Activated CD4-positive, alpha-beta T cell treated with anti-CD3 and anti-CD28 coated beads for 48 hours (primary cell): ENCODE measurements at regions not wholly inside any gene's neighbourhood (a gene's known extent, or its start where the extent isn't known, plus 50 kb on each side); places are given as distances from the start of the nearest gene placed in this dataset.
A peak's percentile ranks its signal among the peaks of the same experiment; 100 is the strongest.

Source experiments
- DNase-seq: peaks from one replicate; pipeline ENCODE4 v3.0.0-alpha.2; 2020

DNA sequence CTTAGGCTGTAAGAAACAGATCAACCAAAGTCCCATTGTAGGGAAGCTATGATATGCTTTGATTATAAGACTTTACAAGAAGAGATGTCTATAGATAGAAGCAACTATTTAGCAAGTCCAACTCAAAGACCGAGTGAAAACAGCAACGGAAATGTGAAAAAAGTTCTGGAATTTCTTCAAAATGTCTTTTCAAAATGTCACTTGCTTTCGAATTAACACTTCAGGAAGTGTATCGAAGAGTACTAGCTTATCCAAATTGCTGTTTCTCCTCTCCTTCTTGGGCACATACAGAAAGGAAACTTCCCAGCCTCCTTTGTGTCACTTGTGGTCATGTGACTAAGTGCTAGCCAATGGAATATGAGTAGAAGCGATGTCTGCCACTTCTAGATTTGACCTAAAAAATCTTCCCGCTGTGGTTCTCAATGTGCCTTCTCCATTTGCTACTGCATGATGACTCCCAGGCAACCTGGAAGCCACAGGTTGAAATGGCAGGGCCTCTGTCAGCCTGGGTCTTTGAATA is 89.9 kb downstream of the TSEN15 start:
- no peak for DNase-seq

DNA sequence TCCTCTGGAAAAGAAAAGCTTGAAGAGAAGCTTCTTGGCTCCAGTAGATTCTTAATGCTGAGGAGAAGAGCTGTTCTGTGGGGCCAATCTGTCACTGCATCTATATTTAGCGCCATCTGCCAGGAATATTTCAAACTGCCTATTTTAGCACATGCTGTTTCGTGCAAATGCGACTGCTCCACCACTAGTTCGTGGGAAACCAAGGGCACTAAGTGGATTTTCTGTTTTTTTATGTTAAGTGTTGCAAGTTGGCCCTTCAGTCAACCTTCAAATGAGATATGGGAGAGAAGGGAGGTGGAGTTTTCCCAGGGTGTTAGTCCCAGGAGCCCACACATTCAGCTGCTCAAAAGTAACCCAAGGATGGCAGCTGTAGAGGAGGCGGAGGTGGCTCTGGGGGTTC is 91.9 kb downstream of the TSEN15 start:
- no peak for DNase-seq

DNA sequence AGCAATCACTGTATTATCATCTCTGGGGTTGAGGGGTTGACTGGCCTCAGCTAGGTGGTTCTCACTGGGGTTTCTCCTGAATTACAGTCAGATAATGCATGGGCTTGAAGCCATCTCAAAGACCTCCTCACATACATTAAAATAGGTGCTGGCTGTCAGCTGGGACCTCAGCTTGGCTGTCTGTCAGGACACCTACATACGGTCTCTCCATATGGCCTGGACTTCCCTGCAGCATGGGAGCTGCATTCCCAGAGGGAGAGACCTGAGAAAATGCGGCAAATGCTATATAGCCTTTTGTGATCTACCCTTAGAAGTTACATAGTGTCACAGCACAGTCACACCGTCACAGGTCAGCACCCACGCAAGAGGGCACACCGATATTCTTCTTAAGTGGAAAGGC is 93.6 kb downstream of the TSEN15 start:
- no peak for DNase-seq

- no peak for DNase-seq
Measured at GRCh38 chr1:184146202-184146601, 94.7 kb downstream of the TSEN15 start.

- no peak for DNase-seq
Measured at GRCh38 chr1:184150776-184151531, 99.4 kb downstream of the TSEN15 start.

- DNase-seq, result no peak
Measured at GRCh38 chr1:184152434-184152898, 100.9 kb downstream of the TSEN15 start.

GRCh38 chr1:184152974-184153373 is 101.4 kb downstream of the TSEN15 start:
- DNase-seq, result no peak

- DNase-seq, result no peak
Measured at GRCh38 chr1:184153731-184154130, 102.2 kb downstream of the TSEN15 start.

- no peak for DNase-seq
Measured at GRCh38 chr1:184156521-184157393, 105.2 kb downstream of the TSEN15 start.

- DNase-seq, result no peak
Measured at GRCh38 chr1:184157394-184157742, 105.8 kb downstream of the TSEN15 start.

DNA sequence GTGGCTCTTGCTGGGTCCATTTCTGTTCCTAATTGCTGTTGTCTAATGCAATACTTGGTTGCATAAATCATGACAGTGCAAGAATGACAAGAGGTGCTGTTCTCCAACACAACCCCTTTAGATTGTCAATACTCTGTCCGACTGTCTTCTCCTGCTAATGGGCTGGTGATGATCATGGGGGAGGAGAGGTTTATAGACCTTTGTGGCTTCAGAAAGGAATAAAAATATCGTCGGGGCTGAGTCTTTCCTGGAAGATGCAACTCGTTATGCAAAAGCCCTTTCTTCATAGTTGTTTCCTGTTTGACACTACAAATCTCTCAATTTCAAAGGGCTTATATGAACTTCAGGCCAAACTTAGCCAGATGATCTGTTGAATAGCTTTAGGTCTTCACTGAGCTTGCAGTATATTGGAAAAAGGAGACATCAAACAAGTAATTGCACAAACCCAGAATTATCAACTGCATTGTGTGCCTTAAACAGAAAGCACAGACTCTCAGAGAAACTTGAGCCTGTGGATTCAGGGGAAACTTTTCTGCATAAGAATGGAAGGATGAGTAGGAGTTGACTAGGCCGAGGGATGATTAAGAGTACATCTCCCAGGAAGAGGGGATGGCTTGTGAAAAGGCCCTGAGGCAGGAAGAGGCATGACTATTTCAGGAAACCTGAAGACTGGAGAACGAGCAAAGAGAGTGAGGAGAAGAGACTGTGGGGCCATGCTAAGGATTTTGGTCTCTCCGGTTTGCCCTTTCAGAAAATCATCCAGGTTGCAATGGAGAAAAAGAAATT is 107.6 kb downstream of the TSEN15 start:
- no peak for DNase-seq

- DNase-seq, result peak; percentile 66
Measured at GRCh38 chr1:184160236-184160635, 108.7 kb downstream of the TSEN15 start.

DNA sequence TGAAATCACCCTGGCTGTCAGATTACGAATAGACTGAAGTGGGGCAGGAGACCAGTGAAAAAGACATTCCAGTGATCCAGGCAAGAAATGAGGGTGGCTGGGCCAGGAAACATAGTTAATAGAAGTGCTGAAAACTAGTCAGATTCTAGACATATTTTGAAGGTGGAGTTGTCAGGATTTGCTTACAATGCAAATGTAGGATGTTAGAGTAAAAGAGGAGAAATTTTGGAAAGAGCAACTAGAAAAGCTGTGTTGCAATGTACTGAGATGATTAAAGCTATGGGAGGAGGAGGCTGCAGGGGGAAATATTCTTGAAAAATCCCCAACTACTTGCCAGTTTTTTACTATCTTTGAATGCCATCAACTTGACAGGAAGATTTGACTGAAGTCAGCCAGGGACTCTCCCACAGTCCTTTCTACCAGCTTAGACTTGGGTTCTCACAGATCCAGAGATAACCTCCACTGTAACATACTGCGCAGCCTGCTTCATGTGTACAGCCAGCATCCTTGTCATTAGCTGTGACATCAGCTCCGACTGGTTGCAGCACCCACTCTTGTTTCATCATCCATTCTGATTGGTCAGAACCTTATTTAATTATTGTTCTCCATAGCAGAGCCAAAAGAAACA is 109.7 kb downstream of the TSEN15 start:
- DNase-seq, result peak; percentile 60

DNA sequence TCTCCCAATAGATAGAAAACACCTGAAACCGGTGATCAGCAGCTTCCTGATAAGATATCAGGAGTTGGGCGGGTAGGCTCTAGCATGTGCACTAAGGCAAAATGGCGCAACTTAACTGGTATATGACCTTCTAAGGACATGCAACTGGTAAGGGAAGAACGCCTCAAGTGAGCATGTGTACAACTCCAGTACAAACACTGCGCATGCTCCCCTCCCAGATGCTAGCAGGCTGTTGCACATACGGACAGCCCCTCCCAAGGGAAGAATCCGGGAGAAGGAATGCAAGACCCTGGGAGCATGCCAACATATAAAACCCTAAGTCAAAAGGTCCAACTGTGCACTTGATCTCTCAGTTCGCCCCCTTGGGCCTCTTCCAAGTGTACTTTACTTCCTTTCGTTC is 110.8 kb downstream of the TSEN15 start:
- no peak for DNase-seq

- peak; percentile 9 for DNase-seq
Measured at GRCh38 chr1:184163674-184164465, 112.3 kb downstream of the TSEN15 start.

DNA sequence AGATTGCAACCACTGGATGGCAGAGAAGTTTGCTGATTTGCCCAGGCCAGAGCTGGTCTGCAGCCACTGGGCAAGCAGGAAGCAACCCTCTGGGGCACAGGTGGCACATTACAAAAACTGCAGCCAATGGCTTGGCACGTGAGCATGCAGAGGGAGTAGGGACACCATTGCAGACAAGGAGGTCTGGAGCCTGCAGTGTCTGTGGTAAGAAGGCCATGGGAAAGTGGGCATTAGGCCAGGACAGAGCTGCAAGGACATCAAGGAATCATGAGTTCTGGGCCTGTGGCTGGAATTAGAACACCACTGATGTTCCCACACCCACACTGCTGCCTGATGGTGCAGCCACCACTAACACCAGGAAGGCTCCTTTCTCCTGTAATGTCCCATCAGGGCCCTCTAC is 113.0 kb downstream of the TSEN15 start:
- DNase-seq, result no peak

- no peak for DNase-seq
Measured at GRCh38 chr1:184166485-184166884, 115.0 kb downstream of the TSEN15 start.

DNA sequence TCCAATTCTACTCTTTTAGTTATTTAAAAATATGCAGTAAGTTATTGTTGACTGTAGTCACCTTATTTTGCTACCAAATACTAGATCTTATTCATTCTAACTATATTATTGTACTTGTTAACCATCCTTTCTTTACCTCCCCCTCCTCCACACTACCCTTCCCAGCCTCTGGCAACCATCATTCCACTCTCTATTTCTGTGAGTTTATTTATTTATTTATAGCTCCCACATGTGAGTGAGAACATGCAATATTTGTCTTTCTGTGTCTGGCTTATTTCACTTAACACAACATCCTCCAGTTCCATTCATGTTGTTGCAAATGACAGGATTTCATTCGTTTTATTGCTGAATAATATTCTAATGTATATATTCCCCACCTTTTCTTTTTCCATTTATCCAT is 115.8 kb downstream of the TSEN15 start:
- no peak for DNase-seq

DNA sequence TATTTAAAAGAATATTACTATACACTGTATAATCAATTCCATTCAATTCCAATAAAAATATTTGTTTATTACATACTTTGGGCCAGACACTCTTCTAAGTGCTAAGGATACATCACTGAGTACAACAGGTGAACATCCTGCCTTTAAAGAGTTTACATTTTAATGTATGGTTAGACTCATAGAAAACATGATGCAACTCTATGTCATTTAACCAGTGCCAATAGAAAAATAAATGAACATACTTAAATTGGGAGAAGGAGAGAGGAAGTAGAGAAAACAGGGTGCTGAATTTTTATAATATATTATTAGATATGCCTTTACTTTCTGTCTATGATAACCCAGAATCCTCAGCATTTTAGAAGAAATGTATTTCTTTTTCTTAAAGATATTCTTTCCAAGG is 119.2 kb downstream of the TSEN15 start:
- DNase-seq, result no peak

- no peak for DNase-seq
Measured at GRCh38 chr1:184176058-184176457, 124.5 kb downstream of the TSEN15 start.

DNA sequence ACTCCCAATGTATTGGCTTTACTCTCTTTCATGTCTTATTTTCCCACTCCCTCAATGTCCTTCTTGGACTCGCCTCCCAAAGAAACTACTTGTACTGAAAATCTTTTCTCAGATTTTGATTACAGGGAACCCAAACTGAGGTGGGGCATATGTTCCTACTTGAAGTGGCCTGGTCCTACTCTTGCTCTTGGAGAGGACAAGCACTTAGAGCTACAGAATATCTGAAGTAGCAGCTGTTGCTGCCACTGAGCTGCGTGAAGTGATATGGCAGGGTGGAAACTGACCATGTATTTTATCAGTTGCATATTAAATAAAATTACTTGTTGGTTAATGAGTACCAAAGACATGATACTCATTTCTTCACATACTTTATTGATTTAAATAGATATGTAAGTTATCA is 129.5 kb downstream of the TSEN15 start:
- no peak for DNase-seq

- DNase-seq, result no peak
Measured at GRCh38 chr1:184183919-184184318, 132.4 kb downstream of the TSEN15 start.
